ENCODE measurements at regions not wholly inside any gene's neighbourhood (a gene's known extent, or its start where the extent isn't known, plus 50 kb on each side); places are given as distances from the start of the nearest gene placed in this dataset.

GRCh38 chr1:24998563-24999245 is 68.6 kb upstream of the RUNX3 start:
- H3K4me1 ChIP-seq (ENCODE audit: control insufficient read depth in 2 of 3, insufficient read depth in 2 of 3, low read depth in 1 of 3, low read length in 3 of 3), result no peaks in the 10 kb centered on the region
- FAIRE-seq (no peak), DNase-seq (peak in 1 of 5 donors; percentile 43)
- intact Hi-C loops (cut with DNase I), result no loop called here
- no peak overlapping the region for H3K27ac ChIP-seq (ENCODE audit: low read depth in 2 of 2, low read length in 2 of 2)
- H3K27me3 ChIP-seq (ENCODE audit: control insufficient read depth, insufficient read depth, low read length), result no peaks in the 10 kb centered on the region
- H3K36me3 ChIP-seq (ENCODE audit: control insufficient read depth in 2 of 3, insufficient read depth in 3 of 3, low read length in 3 of 3), result no peaks in the 10 kb centered on the region
- H3K9me3 ChIP-seq (ENCODE audit: control insufficient read depth in 2 of 3, insufficient read depth in 1 of 3, low read length in 3 of 3), result no peaks in the 10 kb centered on the region
- TF ChIP-seq, protein P1, sequence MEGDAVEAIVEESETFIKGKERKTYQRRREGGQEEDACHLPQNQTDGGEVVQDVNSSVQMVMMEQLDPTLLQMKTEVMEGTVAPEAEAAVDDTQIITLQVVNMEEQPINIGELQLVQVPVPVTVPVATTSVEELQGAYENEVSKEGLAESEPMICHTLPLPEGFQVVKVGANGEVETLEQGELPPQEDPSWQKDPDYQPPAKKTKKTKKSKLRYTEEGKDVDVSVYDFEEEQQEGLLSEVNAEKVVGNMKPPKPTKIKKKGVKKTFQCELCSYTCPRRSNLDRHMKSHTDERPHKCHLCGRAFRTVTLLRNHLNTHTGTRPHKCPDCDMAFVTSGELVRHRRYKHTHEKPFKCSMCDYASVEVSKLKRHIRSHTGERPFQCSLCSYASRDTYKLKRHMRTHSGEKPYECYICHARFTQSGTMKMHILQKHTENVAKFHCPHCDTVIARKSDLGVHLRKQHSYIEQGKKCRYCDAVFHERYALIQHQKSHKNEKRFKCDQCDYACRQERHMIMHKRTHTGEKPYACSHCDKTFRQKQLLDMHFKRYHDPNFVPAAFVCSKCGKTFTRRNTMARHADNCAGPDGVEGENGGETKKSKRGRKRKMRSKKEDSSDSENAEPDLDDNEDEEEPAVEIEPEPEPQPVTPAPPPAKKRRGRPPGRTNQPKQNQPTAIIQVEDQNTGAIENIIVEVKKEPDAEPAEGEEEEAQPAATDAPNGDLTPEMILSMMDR (IDR thresholded peaks at IDR 0.05; ENCODE audit: borderline replicate concordance, extremely low read depth, insufficient read depth), result no peak
- H3K9ac ChIP-seq (ENCODE audit: low read length in 3 of 3), result no peak overlapping the region
- H3K4me3 ChIP-seq (ENCODE audit: low read length in 3 of 3), result no peak overlapping the region

- DNase-seq, result peak in 1 of 5 donors; percentile 70
- FAIRE-seq, result no peak
- intact Hi-C loops (cut with DNase I), result no loop called here
- no peak overlapping the region for H3K4me3 ChIP-seq (ENCODE audit: low read length in 3 of 3)
- H3K9me3 ChIP-seq (ENCODE audit: control insufficient read depth in 2 of 3, insufficient read depth in 1 of 3, low read length in 3 of 3), result no peaks in the 10 kb centered on the region
- no peaks in the 10 kb centered on the region for H3K27me3 ChIP-seq (ENCODE audit: control insufficient read depth, insufficient read depth, low read length)
- H3K27ac ChIP-seq (ENCODE audit: low read depth in 2 of 2, low read length in 2 of 2), result no peak overlapping the region
- no peaks in the 10 kb centered on the region for H3K36me3 ChIP-seq (ENCODE audit: control insufficient read depth in 2 of 3, insufficient read depth in 3 of 3, low read length in 3 of 3)
- TF ChIP-seq, protein P1 (IDR thresholded peaks at IDR 0.05; ENCODE audit: borderline replicate concordance, extremely low read depth, insufficient read depth), result no peak
- H3K4me1 ChIP-seq (ENCODE audit: control insufficient read depth in 2 of 3, insufficient read depth in 2 of 3, low read depth in 1 of 3, low read length in 3 of 3), result no peaks in the 10 kb centered on the region
- no peak overlapping the region for H3K9ac ChIP-seq (ENCODE audit: low read length in 3 of 3)
Observed at GRCh38 chr1:24996983-24997893, 67.2 kb upstream of the RUNX3 start.

DNA sequence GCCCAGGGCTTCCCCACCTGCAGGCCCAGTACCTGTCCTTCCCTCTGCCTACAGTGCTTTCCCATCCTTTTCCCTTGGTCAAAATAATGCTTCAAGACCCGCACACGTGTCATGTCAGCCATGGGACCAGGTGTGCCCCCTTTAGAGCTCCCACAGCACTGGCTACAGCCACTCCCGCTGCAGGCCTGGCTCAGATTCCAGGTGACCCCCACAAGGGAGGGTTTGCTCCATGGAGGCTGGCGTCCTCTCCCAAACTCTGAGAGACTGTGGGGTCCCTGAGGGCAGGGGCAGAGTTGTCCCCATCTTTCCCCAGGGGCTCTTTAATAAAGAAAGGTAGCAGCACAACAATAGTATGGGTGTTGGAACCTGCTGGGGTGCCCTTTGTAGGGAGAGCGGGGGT is 66.4 kb upstream of the RUNX3 start:
- Histone ChIP-seq H3K4me3 (ENCODE audit: low read length in 3 of 3) (no peak overlapping the region), H3K9ac (ENCODE audit: low read length in 3 of 3) (no peak overlapping the region)
- intact Hi-C loops (cut with DNase I), result no loop called here

More for the DNA sequence above, 66.4 kb upstream of the RUNX3 start:
- H3K4me1 ChIP-seq (ENCODE audit: control insufficient read depth in 2 of 3, insufficient read depth in 2 of 3, low read depth in 1 of 3, low read length in 3 of 3), result no peaks in the 10 kb centered on the region
- no peak overlapping the region for H3K27ac ChIP-seq (ENCODE audit: low read depth in 2 of 2, low read length in 2 of 2)
- DNase-seq (peak in 1 of 5 donors; percentile 53), FAIRE-seq (no peak)
- H3K36me3 ChIP-seq (ENCODE audit: control insufficient read depth in 2 of 3, insufficient read depth in 3 of 3, low read length in 3 of 3), result no peaks in the 10 kb centered on the region
- TF ChIP-seq, protein P1 (IDR thresholded peaks at IDR 0.05; ENCODE audit: borderline replicate concordance, extremely low read depth, insufficient read depth), result no peak
- H3K9me3 ChIP-seq (ENCODE audit: control insufficient read depth in 2 of 3, insufficient read depth in 1 of 3, low read length in 3 of 3), result no peaks in the 10 kb centered on the region
- no peaks in the 10 kb centered on the region for H3K27me3 ChIP-seq (ENCODE audit: control insufficient read depth, insufficient read depth, low read length)
